Liver (tissue), 8 donors: ENCODE measurements at regions not wholly inside any gene's neighbourhood (a gene's known extent, or its start where the extent isn't known, plus 50 kb on each side); places are given as distances from the start of the nearest gene placed in this dataset.

Experiments
- DNase-seq: peaks from one replicate; pipeline ENCODE4 v3.0.0-alpha.2; 2017; ENCODE audit warnings: low spot score
- H3K27ac ChIP-seq, 2 donors: one replicate each; pipeline ENCODE4 v1.7.0; 2013; ENCODE audit warnings: inconsistent platforms in 2 of 2, low read length in 2 of 2, control low read depth in 1 of 2, low read depth in 1 of 2, mild to moderate bottlenecking in 1 of 2
- H3K27me3 ChIP-seq, 4 donors: one replicate each; pipeline versions ENCODE4 v1.6.1 to v1.7.0; 2013; ENCODE audit warnings: low read length in 3 of 4, inconsistent platforms in 1 of 4, mild to moderate bottlenecking in 1 of 4, moderate library complexity in 1 of 4; ENCODE audit not compliant: control insufficient read depth in 4 of 4, insufficient read depth in 4 of 4
- H3K36me3 ChIP-seq, 4 donors: one replicate each; pipeline versions ENCODE4 v1.6.1 to v1.7.0; 2013; ENCODE audit warnings: low read length in 3 of 4, mild to moderate bottlenecking in 3 of 4, low read depth in 1 of 4, moderate library complexity in 1 of 4; ENCODE audit not compliant: control insufficient read depth in 4 of 4, insufficient read depth in 3 of 4
- H3K4me1 ChIP-seq, 4 donors: one replicate each; pipeline versions ENCODE4 v1.6.1 to v1.7.0; 2013; ENCODE audit warnings: low read length in 3 of 4, mild to moderate bottlenecking in 3 of 4, moderate library complexity in 1 of 4; ENCODE audit not compliant: control insufficient read depth in 4 of 4, insufficient read depth in 4 of 4
- H3K4me3 ChIP-seq, 3 donors: one replicate each; pipeline versions ENCODE4 v1.6.1 to v1.7.0; 2013; ENCODE audit warnings: low read length in 3 of 3, control low read depth in 1 of 3, low read depth in 1 of 3, mild to moderate bottlenecking in 1 of 3
- H3K9ac ChIP-seq, 2 donors: one replicate each; pipeline ENCODE4 v1.7.0; 2013; ENCODE audit warnings: low read length in 2 of 2, mild to moderate bottlenecking in 2 of 2, moderate library complexity in 2 of 2, control low read depth in 1 of 2, low read depth in 1 of 2
- H3K9me3 ChIP-seq, 4 donors: one replicate each; pipeline versions ENCODE4 v1.6.1 to v1.7.0; 2013; ENCODE audit warnings: low read length in 3 of 4; ENCODE audit not compliant: control insufficient read depth in 4 of 4
- EGR1 ChIP-seq, 2 donors: IDR thresholded peaks; 2 replicates each; pipeline ENCODE4 v1.6.1; 2016 to 2018; ENCODE audit warnings: antibody characterized with exemption in 2 of 2, low read depth in 2 of 2
- FOXA1 ChIP-seq: IDR thresholded peaks from 2 replicates; pipeline ENCODE4 v1.6.1; 2016; ENCODE audit warnings: antibody characterized with exemption
- FOXA2 ChIP-seq: IDR thresholded peaks from 2 replicates; pipeline ENCODE4 v1.6.1; 2016; ENCODE audit warnings: antibody characterized with exemption
- GABPA ChIP-seq, 2 donors: IDR thresholded peaks in 1 of 2; conservative IDR thresholded peaks in 1 of 2; 2 replicates each; pipeline ENCODE4 v1.6.1; 2016; ENCODE audit warnings: antibody characterized with exemption in 2 of 2, mild to moderate bottlenecking in 1 of 2, moderate library complexity in 1 of 2
- HNF4A ChIP-seq, 2 donors: conservative IDR thresholded peaks; 2 replicates each; pipeline ENCODE4 v1.6.1; 2016; ENCODE audit warnings: antibody characterized with exemption in 2 of 2, mild to moderate bottlenecking in 2 of 2
- HNF4G ChIP-seq: IDR thresholded peaks from 2 replicates; pipeline ENCODE4 v1.6.1; 2016; ENCODE audit warnings: antibody characterized with exemption
- JUND ChIP-seq, 2 donors: IDR thresholded peaks; 2 replicates each; pipeline ENCODE4 v1.6.1; 2016; ENCODE audit warnings: antibody characterized with exemption in 2 of 2
- NR2F2 ChIP-seq: IDR thresholded peaks from 2 replicates; pipeline ENCODE4 v1.6.1; 2016; ENCODE audit warnings: antibody characterized with exemption
- RAD21 ChIP-seq, 2 donors: IDR thresholded peaks; 2 replicates each; pipeline ENCODE4 v1.6.1; 2016; ENCODE audit warnings: antibody characterized with exemption in 2 of 2, mild to moderate bottlenecking in 2 of 2
- RXRA ChIP-seq, 2 donors: IDR thresholded peaks; 2 replicates each; pipeline ENCODE4 v1.6.1; 2017 to 2018; ENCODE audit warnings: antibody characterized with exemption in 2 of 2, mild to moderate bottlenecking in 1 of 2
- SP1 ChIP-seq: IDR thresholded peaks from 2 replicates; pipeline ENCODE4 v1.6.1; 2018; ENCODE audit warnings: antibody characterized with exemption, mild to moderate bottlenecking
- TAF1 ChIP-seq: conservative IDR thresholded peaks from 2 replicates; pipeline ENCODE4 v1.6.1; 2016; ENCODE audit warnings: antibody characterized with exemption, mild to moderate bottlenecking
- YY1 ChIP-seq: IDR thresholded peaks from 2 replicates; pipeline ENCODE4 v1.6.1; 2016; ENCODE audit warnings: antibody characterized with exemption, mild to moderate bottlenecking
- WGBS: extraction: QIAGEN DNeasy Blood & Tissue Kit; methylation state at CpG from one replicate; pipeline ENCODE4 v1.1.7; 2013; 5-methylcytosine and 5-hydroxymethylcytosine counted together
- TF ChIP-seq, protein P1 (sequence below): IDR thresholded peaks from 2 replicates; pipeline ENCODE4 v1.6.1; 2016; ENCODE audit warnings: antibody characterized with exemption, mild to moderate bottlenecking
- TF ChIP-seq, protein P2 (sequence below): fragments of 150-350 bp; IDR thresholded peaks from 2 replicates; pipeline ENCODE4 v1.5.1; 2017; ENCODE audit warnings: improper control_type of control experiment, low read depth, low read length; ENCODE audit not compliant: missing input control
- TF ChIP-seq, protein P3 (sequence below): IDR thresholded peaks from 2 replicates; pipeline ENCODE4 v1.6.1; 2016; ENCODE audit warnings: antibody characterized with exemption
- TF ChIP-seq, protein P4 (sequence below): IDR thresholded peaks from 2 replicates; pipeline ENCODE4 v1.6.1; 2016; ENCODE audit warnings: antibody characterized with exemption
- TF ChIP-seq, protein P5 (sequence below): IDR thresholded peaks from 2 replicates; pipeline ENCODE4 v1.6.1; 2016; ENCODE audit warnings: antibody characterized with exemption
- donor health status: healthy.
- donor health status: healthy.
- donor health status: healthy.
- donor health status: healthy.
- donor health status: healthy.

DNA sequence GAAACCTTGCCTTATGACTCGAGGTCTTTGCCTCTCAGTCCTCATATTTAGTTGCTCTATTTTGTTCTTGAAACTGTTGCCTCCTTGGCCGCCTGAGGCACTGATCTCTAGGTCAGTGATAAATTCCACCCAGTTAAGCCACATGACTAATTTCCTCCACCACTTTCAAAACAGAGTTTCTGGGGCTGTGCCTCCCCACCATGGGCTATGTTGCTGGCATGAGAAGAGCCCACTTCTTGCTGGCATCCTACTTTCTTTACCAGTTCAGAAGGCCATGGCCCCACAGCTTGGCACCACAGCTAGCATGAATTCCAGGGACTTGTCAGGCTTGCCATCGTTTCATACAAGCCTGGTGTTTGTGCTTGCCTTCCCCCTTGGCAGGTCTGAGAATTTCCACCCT lies 361.4 kb upstream of the JAG1 start:
- no peak overlapping the region for H3K4me3 ChIP-seq
- TF ChIP-seq, protein P1, sequence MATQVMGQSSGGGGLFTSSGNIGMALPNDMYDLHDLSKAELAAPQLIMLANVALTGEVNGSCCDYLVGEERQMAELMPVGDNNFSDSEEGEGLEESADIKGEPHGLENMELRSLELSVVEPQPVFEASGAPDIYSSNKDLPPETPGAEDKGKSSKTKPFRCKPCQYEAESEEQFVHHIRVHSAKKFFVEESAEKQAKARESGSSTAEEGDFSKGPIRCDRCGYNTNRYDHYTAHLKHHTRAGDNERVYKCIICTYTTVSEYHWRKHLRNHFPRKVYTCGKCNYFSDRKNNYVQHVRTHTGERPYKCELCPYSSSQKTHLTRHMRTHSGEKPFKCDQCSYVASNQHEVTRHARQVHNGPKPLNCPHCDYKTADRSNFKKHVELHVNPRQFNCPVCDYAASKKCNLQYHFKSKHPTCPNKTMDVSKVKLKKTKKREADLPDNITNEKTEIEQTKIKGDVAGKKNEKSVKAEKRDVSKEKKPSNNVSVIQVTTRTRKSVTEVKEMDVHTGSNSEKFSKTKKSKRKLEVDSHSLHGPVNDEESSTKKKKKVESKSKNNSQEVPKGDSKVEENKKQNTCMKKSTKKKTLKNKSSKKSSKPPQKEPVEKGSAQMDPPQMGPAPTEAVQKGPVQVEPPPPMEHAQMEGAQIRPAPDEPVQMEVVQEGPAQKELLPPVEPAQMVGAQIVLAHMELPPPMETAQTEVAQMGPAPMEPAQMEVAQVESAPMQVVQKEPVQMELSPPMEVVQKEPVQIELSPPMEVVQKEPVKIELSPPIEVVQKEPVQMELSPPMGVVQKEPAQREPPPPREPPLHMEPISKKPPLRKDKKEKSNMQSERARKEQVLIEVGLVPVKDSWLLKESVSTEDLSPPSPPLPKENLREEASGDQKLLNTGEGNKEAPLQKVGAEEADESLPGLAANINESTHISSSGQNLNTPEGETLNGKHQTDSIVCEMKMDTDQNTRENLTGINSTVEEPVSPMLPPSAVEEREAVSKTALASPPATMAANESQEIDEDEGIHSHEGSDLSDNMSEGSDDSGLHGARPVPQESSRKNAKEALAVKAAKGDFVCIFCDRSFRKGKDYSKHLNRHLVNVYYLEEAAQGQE: no peak
- no peak for TF ChIP-seq HNF4A (conservative IDR thresholded peaks at IDR 0.05)
- TF ChIP-seq JUND (IDR thresholded peaks at IDR 0.05): no peak
- TF ChIP-seq TAF1: no peak
- TF ChIP-seq, protein P2, sequence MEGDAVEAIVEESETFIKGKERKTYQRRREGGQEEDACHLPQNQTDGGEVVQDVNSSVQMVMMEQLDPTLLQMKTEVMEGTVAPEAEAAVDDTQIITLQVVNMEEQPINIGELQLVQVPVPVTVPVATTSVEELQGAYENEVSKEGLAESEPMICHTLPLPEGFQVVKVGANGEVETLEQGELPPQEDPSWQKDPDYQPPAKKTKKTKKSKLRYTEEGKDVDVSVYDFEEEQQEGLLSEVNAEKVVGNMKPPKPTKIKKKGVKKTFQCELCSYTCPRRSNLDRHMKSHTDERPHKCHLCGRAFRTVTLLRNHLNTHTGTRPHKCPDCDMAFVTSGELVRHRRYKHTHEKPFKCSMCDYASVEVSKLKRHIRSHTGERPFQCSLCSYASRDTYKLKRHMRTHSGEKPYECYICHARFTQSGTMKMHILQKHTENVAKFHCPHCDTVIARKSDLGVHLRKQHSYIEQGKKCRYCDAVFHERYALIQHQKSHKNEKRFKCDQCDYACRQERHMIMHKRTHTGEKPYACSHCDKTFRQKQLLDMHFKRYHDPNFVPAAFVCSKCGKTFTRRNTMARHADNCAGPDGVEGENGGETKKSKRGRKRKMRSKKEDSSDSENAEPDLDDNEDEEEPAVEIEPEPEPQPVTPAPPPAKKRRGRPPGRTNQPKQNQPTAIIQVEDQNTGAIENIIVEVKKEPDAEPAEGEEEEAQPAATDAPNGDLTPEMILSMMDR: no peak
- no peak for TF ChIP-seq SP1
- no peak for TF ChIP-seq RXRA (IDR thresholded peaks at IDR 0.05)
- no peak for TF ChIP-seq YY1
- no peak for TF ChIP-seq NR2F2
- TF ChIP-seq, protein P3, sequence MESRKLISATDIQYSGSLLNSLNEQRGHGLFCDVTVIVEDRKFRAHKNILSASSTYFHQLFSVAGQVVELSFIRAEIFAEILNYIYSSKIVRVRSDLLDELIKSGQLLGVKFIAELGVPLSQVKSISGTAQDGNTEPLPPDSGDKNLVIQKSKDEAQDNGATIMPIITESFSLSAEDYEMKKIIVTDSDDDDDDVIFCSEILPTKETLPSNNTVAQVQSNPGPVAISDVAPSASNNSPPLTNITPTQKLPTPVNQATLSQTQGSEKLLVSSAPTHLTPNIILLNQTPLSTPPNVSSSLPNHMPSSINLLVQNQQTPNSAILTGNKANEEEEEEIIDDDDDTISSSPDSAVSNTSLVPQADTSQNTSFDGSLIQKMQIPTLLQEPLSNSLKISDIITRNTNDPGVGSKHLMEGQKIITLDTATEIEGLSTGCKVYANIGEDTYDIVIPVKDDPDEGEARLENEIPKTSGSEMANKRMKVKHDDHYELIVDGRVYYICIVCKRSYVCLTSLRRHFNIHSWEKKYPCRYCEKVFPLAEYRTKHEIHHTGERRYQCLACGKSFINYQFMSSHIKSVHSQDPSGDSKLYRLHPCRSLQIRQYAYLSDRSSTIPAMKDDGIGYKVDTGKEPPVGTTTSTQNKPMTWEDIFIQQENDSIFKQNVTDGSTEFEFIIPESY: no peak
- no peak for TF ChIP-seq EGR1 (IDR thresholded peaks at IDR 0.05; ENCODE audit: low read depth in 2 of 2)
- no peak for TF ChIP-seq RAD21 (IDR thresholded peaks at IDR 0.05)
- no peak for TF ChIP-seq FOXA2
- DNase-seq: no peak
- H3K4me1 ChIP-seq: no peaks in the 10 kb centered on the region
- 72% methylated on average over 3 of the region's 3 CpGs for WGBS
- no peak overlapping the region for H3K9ac ChIP-seq
- H3K9me3 ChIP-seq: peaks cover 0 to 2% (median 0%) of the 10 kb centered on the region in 4 donors
- H3K36me3 ChIP-seq: no peaks in the 10 kb centered on the region
- H3K27me3 ChIP-seq: no peaks in the 10 kb centered on the region
- H3K27ac ChIP-seq: no peak overlapping the region

DNA sequence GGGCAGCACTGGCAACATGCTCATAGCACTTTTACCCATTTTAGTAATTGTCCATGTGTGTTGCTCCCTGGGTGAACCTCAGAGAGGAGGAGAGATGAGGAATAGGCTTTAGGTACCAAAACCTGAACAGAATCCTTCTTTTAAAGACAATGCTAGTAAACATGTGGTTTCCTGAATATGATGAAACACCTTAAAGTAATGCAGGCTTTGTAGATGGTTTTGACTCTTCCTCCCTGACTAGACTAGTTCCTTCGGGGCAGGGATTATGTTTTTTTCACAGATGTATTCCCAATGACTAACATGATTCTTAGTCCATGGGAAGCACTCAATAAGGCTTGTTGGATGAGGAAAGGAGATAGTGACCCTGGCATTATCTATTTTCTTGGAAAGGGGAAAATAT lies 367.6 kb upstream of the JAG1 start:
- H3K4me3 ChIP-seq: no peak overlapping the region
- no peaks in the 10 kb centered on the region for H3K27me3 ChIP-seq
- no peak overlapping the region for H3K9ac ChIP-seq
- WGBS: 82% methylated on average over 1 of the region's 1 CpG
- DNase-seq: no peak
- no peaks in the 10 kb centered on the region for H3K9me3 ChIP-seq
- no peaks in the 10 kb centered on the region for H3K36me3 ChIP-seq
- no peak overlapping the region for H3K27ac ChIP-seq
- H3K4me1 ChIP-seq: no peaks in the 10 kb centered on the region
- TF ChIP-seq, protein P4, sequence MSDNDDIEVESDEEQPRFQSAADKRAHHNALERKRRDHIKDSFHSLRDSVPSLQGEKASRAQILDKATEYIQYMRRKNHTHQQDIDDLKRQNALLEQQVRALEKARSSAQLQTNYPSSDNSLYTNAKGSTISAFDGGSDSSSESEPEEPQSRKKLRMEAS: no peak
- TF ChIP-seq SP1 (no peak), TAF1 (no peak), RAD21 (IDR thresholded peaks at IDR 0.05) (no peak), HNF4G (no peak), EGR1 (IDR thresholded peaks at IDR 0.05; ENCODE audit: low read depth in 2 of 2) (no peak), YY1 (no peak), FOXA2 (no peak), RXRA (IDR thresholded peaks at IDR 0.05) (no peak), FOXA1 (no peak), GABPA (IDR thresholded peaks at IDR 0.05 in 1 of 2, conservative IDR thresholded peaks at IDR 0.05 in 1 of 2) (no peak), JUND (IDR thresholded peaks at IDR 0.05) (no peak), NR2F2 (no peak)
- TF ChIP-seq, protein P1: no peak
- TF ChIP-seq, protein P3: no peak
- TF ChIP-seq, protein P5, sequence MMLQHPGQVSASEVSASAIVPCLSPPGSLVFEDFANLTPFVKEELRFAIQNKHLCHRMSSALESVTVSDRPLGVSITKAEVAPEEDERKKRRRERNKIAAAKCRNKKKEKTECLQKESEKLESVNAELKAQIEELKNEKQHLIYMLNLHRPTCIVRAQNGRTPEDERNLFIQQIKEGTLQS: no peak
